Kidney (tissue), 13 donors: ENCODE measurements at regions not wholly inside any gene's neighbourhood (a gene's known extent, or its start where the extent isn't known, plus 50 kb on each side); places are given as distances from the start of the nearest gene placed in this dataset.

Experiments
- DNase-seq, 5 donors: peaks; one replicate each; pipeline ENCODE4 v3.0.0-alpha.2; 2013 to 2020
- FAIRE-seq: peaks from 2 replicates; lab custom pipeline; 2012; peaks lifted over from hg19 to GRCh38; lab: Jason Lieb, UNC
- H3K27ac ChIP-seq, 2 donors: one replicate each; pipeline ENCODE4 v1.7.0; 2013; ENCODE audit warnings: low read depth in 2 of 2, low read length in 2 of 2, inconsistent platforms in 1 of 2
- H3K27me3 ChIP-seq: one replicate; pipeline ENCODE4 v1.7.1; 2013; ENCODE audit warnings: low read length, inconsistent platforms; ENCODE audit not compliant: control insufficient read depth, insufficient read depth
- H3K36me3 ChIP-seq, 3 donors: one replicate each; pipeline versions ENCODE4 v1.7.0 to v1.7.1; 2013; ENCODE audit warnings: low read length in 3 of 3, control low read depth in 1 of 3, inconsistent platforms in 1 of 3; ENCODE audit not compliant: insufficient read depth in 3 of 3, control insufficient read depth in 2 of 3
- H3K4me1 ChIP-seq, 3 donors: one replicate each; pipeline versions ENCODE4 v1.7.0 to v1.7.1; 2013; ENCODE audit warnings: low read length in 3 of 3, inconsistent platforms in 1 of 3, low read depth in 1 of 3; ENCODE audit not compliant: control insufficient read depth in 2 of 3, insufficient read depth in 2 of 3
- H3K4me3 ChIP-seq, 3 donors: one replicate each; pipeline versions ENCODE4 v1.7.0 to v1.8.1; 2013; ENCODE audit warnings: low read length in 3 of 3, control low read depth in 1 of 3, inconsistent platforms in 1 of 3
- H3K9ac ChIP-seq, 3 donors: one replicate each; pipeline versions ENCODE4 v1.7.0 to v1.7.1; 2013; ENCODE audit warnings: low read length in 3 of 3, control low read depth in 1 of 3, inconsistent platforms in 1 of 3
- H3K9me3 ChIP-seq, 3 donors: one replicate each; pipeline versions ENCODE4 v1.7.0 to v1.7.1; 2013; ENCODE audit warnings: low read length in 3 of 3, control low read depth in 1 of 3, inconsistent platforms in 1 of 3; ENCODE audit not compliant: control insufficient read depth in 2 of 3, insufficient read depth in 1 of 3
- CTCF ChIP-seq: IDR thresholded peaks from 3 replicates; pipeline ENCODE4 v1.5.1; 2012; ENCODE audit warnings: mild to moderate bottlenecking, moderate library complexity, borderline replicate concordance; ENCODE audit not compliant: insufficient read depth; ENCODE audit errors: extremely low read depth
- intact Hi-C: fragments of 100-400 bp; cut with DNase I; formaldehyde crosslinking; loops from one replicate; pipeline ENCODE4 v1.11.1; 2022
- donor health status: control.
- donor health status: control.
- donor health status: control.
- donor health status: control.
- donor health status: control.
- donor health status: DM: yes; HTN: yes; CAD: no.
- donor health status: Normal renal cell carcinoma (clear cell type).

GRCh38 chr5:58241389-58241788, 218.5 kb downstream of the PLK2 start:
- Histone ChIP-seq H3K4me3 (no peak overlapping the region), H3K4me1 (peaks cover 0 to 3% (median 0%) of the 10 kb centered on the region in 3 donors), H3K27me3 (no peaks in the 10 kb centered on the region), H3K9me3 (no peaks in the 10 kb centered on the region), H3K27ac (peak overlapping the region; percentile 15 to 49), H3K36me3 (no peaks in the 10 kb centered on the region), H3K9ac (no peak overlapping the region)
- DNase-seq: peak in 1 of 5 donors; percentile 63
- intact Hi-C loops: no loop called here
- TF ChIP-seq CTCF: no peak
- FAIRE-seq: no peak

- H3K27me3 ChIP-seq: no peaks in the 10 kb centered on the region
- H3K4me1 ChIP-seq: peaks cover 0 to 3% (median 0%) of the 10 kb centered on the region in 3 donors
- no peak overlapping the region for H3K9ac ChIP-seq
- DNase-seq: no peak
- no peak overlapping the region for H3K4me3 ChIP-seq
- intact Hi-C loops: no loop called here
- TF ChIP-seq CTCF: no peak
- FAIRE-seq: no peak
- no peaks in the 10 kb centered on the region for H3K36me3 ChIP-seq
- H3K27ac ChIP-seq: no peak overlapping the region
- H3K9me3 ChIP-seq: no peaks in the 10 kb centered on the region
These were observed 219.6 kb downstream of the PLK2 start for GRCh38 chr5:58240322-58240721.

- no peak overlapping the region for H3K4me3 ChIP-seq
- TF ChIP-seq CTCF: no peak
- intact Hi-C loops: no loop called here
- no peaks in the 10 kb centered on the region for H3K27me3 ChIP-seq
- no peak overlapping the region for H3K9ac ChIP-seq
- H3K9me3 ChIP-seq: no peaks in the 10 kb centered on the region
- no peak for DNase-seq
- no peak for FAIRE-seq
- no peak overlapping the region for H3K27ac ChIP-seq
- H3K4me1 ChIP-seq: peaks cover 0 to 3% (median 0%) of the 10 kb centered on the region in 3 donors
- H3K36me3 ChIP-seq: no peaks in the 10 kb centered on the region
These were observed 220.2 kb downstream of the PLK2 start for GRCh38 chr5:58239731-58240130.

GRCh38 chr5:58239045-58239444, 220.8 kb downstream of the PLK2 start:
- Histone ChIP-seq H3K4me1 (peaks cover 0 to 3% (median 0%) of the 10 kb centered on the region in 3 donors), H3K27me3 (no peaks in the 10 kb centered on the region), H3K9me3 (no peaks in the 10 kb centered on the region), H3K36me3 (no peaks in the 10 kb centered on the region), H3K27ac (no peak overlapping the region), H3K9ac (no peak overlapping the region), H3K4me3 (no peak overlapping the region)
- TF ChIP-seq CTCF: no peak
- DNase-seq (no peak), FAIRE-seq (no peak)
- intact Hi-C loops: no loop called here
